Activated T-helper 1 cell treated with anti-CD3 and anti-CD28 coated beads, Interleukin-2, amount 50 U/mL, for 16 hours (primary cell): ENCODE measurements at regions not wholly inside any gene's neighbourhood (a gene's known extent, or its start where the extent isn't known, plus 50 kb on each side); places are given as distances from the start of the nearest gene placed in this dataset.

ENCODE experiments used
- DNase-seq, 2 donors: peaks; one replicate each; pipeline ENCODE4 v3.0.0-alpha.2; 2020; ENCODE audit warnings: low read depth in 1 of 2, low spot score in 1 of 2

GRCh38 chr2:122843503-122843902, 1088.1 kb downstream of the TSN start:
- no peak for DNase-seq

DNA sequence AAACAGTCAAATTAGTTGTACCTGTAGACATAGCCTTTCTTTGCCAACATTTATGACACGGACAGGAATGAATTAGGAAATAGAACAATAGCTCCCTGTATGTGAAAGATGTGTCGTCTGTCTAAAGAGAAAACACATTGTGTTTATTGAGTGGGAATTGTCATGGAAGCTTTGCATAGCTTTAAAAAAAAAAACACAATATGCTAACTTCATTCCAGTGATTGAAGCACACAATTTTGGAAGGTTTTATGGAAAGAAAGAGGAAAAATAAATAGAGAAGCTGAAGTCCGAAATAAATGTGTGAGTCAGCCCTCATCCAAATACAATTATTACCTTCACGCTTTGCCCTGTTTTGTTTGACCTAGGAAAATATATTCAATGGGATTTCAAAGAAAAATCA, 1095.7 kb downstream of the TSN start:
- no peak for DNase-seq

DNA sequence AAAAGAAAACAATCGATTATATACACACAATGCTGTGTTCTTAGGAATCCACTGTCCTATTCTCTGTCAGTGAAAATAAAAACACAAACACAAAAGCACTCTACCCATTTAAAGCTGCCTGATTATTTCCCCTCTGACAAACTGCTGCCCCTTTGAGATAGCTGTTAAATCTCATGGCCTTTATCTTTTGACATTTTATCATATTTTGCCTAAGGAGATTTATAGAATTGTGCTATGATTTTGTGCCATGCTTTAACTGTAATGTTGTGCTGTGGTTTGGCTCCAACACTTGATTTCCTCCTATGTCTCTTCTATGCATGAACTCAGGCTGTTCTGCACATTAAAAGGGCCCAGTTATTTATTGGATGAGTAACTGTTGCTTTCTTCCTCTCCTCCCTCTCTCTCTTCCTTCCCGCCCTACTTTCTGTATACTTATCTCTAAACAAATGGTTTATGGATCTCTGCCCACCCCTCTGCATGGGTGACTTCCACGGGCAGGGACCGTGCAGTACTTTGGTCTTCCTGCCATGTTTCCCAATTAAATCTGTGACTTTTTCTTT, 1096.6 kb downstream of the TSN start:
- no peak for DNase-seq

DNA sequence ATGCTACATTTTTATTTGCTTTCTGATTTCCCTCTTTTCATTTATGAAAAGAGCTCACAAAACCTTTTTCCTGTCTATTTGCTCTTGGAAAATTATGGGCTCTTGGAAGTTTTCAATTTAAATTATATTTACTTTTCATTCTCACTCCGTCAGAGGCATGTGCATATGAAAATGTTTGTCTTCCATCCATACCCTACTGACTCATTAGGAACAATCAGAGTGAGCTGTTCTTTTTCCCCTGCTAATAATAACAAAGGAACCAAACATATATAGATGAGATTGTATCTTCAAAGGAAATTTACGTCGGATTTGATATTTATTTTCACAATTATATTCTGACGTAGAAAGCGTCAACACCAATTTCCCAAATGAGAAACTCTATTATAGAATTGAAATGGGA, 1101.2 kb downstream of the TSN start:
- DNase-seq: no peak

DNA sequence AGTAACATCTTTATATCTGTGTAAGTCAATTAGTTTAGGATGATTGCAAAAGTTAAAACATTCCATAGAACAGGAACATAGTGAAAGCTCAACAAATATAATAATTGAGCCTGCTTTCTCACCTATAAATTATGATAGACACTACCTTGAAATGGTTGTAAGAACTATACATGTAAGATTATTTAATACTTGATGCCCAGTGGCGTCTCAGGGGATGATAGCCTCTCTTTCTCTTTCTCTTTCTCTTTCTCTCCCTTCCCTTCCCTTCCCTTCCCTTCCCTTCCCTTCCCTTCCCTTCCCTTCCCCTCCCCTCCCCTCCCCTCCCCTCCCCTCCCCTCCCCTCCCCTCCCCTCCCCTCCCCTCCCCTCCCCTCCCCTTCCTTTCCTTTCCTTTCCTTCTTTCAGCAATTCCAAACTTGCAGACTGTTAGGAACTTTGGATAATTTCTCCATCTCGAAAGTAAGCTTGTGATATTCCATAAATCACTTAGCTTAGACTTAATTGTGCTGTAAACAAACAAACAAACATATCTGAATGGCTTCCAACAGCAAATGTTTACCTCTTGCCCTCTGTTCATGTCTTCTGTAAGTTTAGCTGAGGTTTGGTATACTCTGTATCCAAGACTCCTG, 1102.7 kb downstream of the TSN start:
- DNase-seq: no peak

GRCh38 chr2:122858813-122859212, 1103.4 kb downstream of the TSN start:
- no peak for DNase-seq

DNA sequence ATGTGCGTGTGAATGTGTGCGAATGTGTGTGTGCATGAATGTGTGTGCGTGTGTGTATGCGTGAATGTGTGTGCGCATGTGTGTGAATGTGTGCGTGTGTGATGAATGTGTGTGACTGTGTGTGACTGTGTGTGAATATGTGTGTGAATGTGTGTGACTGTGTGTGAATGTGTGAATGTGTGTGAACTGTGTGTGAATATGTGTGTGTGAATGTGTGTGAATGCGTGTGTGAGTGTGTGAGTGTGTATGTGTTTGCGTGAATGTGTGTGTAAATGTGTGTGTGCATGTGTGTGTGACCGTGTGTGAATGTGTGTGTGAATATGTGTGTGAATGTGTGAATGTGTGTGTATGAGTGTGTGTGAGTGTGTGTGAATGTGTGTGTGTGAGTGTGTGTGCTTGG, 1103.8 kb downstream of the TSN start:
- no peak for DNase-seq

DNA sequence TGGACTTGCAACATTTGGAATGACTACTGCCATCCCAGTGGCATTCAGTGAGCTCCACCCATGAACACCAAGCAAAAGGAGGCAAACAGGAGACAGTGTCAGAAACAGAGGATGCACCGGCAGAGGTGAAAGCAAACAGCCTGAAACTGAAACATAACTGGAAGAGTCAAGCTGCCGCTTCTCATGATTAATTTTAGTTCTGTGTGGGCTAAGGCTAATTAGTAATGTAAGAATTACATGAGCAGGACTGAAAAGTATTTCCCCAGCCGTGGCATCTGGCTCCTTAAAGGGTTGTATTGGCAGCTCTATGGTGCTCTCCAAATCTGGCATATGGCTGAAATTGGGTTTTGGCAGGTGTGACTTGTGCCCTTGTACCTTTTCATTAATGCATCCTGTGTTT, 1108.1 kb downstream of the TSN start:
- no peak for DNase-seq

- DNase-seq: no peak
These were observed 1109.3 kb downstream of the TSN start for GRCh38 chr2:122864728-122865127.

- DNase-seq: no peak
These were observed 1110.6 kb downstream of the TSN start for GRCh38 chr2:122866095-122866494.

DNA sequence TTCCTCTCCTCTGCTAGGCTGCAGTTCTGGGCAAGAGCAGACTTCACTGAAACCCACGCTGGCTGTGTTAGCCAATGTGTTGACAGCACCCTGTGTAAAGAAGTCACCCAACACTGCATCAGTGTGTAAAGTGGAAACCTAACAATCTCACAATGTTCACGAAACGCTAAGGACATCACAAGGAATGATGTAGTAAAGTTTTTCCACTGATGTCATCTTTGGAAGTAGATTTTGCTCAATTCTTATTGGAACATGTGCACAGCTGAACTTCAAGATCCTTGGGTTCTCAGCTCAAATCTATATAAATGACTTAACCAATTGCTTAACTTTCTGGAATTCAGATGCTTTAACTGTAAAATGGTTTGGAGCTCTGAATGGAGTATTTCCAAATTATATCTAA, 1112.5 kb downstream of the TSN start:
- DNase-seq: no peak

DNA sequence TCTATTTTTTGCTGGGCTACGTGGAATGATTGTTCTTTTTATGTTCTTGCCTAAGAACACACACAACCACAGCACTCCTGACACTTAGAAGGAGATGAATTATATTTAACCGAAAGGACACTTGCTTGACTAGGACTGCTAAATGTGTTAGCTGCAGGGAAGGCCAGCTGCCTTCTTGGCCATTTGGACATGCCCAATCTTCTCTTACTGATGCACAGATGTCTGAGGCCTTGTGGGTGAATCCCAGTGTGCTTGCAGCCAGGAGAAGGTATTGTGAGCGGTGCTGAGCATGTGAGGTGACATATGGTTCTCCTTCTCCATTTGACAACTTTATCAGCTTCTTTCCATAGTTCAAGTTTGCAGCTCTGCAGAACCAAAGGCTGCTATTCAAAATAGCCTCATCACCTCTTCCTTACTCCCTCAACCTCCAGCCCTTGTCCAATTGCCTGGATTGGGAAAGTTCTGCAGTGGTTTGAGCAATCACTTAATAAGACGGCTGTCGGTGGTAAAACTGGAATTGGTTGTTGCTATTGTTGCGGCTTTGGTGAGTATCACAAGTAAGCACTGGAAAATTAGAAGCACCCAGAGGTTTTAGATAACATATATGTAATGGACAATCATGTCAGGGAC, 1113.3 kb downstream of the TSN start:
- DNase-seq: no peak

DNA sequence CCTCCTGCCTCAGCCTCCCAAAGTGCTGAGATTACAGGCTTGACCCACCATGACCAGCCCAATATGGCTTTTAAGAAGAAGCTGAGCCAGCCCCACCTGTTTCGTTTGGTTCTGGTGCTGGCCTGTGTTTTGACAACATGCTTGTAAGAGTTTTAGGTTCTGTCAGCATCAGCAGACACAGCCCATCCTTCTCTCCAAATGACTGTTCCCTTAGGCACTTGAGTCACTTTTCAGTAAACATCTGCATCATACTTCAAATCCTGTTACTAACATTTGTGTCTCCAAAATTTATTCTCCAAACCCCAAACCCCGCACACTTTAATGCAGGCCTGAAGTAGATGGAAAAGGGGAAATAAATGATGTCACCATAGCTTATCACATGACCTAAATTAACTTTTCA, 1118.5 kb downstream of the TSN start:
- no peak for DNase-seq

- DNase-seq: no peak
These were observed 1119.8 kb downstream of the TSN start for GRCh38 chr2:122875091-122875865.

- no peak for DNase-seq
These were observed 1128.4 kb downstream of the TSN start for GRCh38 chr2:122883849-122884248.

DNA sequence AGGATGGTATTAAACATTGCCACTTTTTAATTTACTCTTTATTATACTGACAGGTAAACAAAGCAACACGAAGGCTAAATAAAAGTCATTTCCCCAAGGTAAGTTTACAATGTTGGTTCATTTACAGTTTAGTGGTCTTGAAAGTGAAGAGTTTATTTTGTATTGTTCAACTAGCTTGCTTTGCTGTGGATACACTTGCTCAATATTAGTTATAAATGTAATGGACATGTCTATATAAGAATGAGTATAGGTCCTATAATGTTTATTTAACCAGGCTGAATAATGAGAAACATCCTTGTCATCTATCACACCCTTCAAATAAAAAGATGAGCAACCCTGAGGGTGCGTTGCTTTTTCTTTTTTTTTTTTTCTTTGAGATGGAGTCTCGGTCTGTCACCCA, 1129.4 kb downstream of the TSN start:
- DNase-seq: no peak

GRCh38 chr2:122885436-122885835, 1130.0 kb downstream of the TSN start:
- no peak for DNase-seq

GRCh38 chr2:122886479-122887145, 1131.2 kb downstream of the TSN start:
- no peak for DNase-seq

GRCh38 chr2:122899614-122900013, 1125.5 kb upstream of the CNTNAP5 start:
- no peak for DNase-seq

- no peak for DNase-seq
These were observed 1119.7 kb upstream of the CNTNAP5 start for GRCh38 chr2:122905431-122905830.

DNA sequence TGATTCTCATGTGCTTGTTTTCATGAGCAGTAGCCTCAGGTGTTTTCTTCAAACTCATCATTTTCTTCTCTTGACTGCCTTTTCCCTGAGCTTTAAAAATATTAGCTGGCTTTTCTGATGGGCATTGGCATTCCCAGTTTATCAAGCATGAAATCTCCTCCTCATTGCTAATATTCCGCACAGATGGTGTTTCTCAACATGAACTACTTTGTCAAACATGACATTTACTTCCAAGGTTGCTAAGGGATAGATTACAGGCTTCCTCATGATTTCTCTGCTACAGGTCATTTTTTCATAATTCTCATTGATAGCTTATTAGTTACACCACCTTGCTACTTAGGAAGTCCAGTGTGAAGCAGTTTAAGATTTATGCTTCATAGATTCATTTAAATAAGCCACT, 1116.9 kb upstream of the CNTNAP5 start:
- DNase-seq: no peak

- no peak for DNase-seq
These were observed 1097.9 kb upstream of the CNTNAP5 start for GRCh38 chr2:122927197-122927596.
